EL (cell line): ENCODE measurements at regions not wholly inside any gene's neighbourhood (a gene's known extent, or its start where the extent isn't known, plus 50 kb on each side); places are given as distances from the start of the nearest gene placed in this dataset.

ENCODE experiments used
- DNase-seq: peaks from one replicate; pipeline ENCODE4 v3.0.0-alpha.2; 2016

GRCh38 chr6:122078481-122078880, 321.0 kb upstream of the HSF2 start:
- DNase-seq, result no peak

GRCh38 chr6:122079916-122080315, 319.5 kb upstream of the HSF2 start:
- no peak for DNase-seq

- peak; percentile 1 for DNase-seq
Measured at GRCh38 chr6:122081921-122082320, 317.5 kb upstream of the HSF2 start.

- no peak for DNase-seq
Measured at GRCh38 chr6:122082370-122082769, 317.1 kb upstream of the HSF2 start.

- no peak for DNase-seq
Measured at GRCh38 chr6:122092366-122092765, 307.1 kb upstream of the HSF2 start.

- DNase-seq, result no peak
Measured at GRCh38 chr6:122098201-122098678, 301.2 kb upstream of the HSF2 start.

GRCh38 chr6:122102026-122102425, 297.4 kb upstream of the HSF2 start:
- DNase-seq, result no peak

GRCh38 chr6:122107256-122107852, 292.1 kb upstream of the HSF2 start:
- no peak for DNase-seq

GRCh38 chr6:122109075-122109474, 290.4 kb upstream of the HSF2 start:
- DNase-seq, result no peak

GRCh38 chr6:122114717-122115116, 284.7 kb upstream of the HSF2 start:
- no peak for DNase-seq

- no peak for DNase-seq
Measured at GRCh38 chr6:122116119-122116834, 283.2 kb upstream of the HSF2 start.

- DNase-seq, result no peak
Measured at GRCh38 chr6:122116835-122117627, 282.4 kb upstream of the HSF2 start.

- no peak for DNase-seq
Measured at GRCh38 chr6:122118945-122119506, 280.4 kb upstream of the HSF2 start.

- no peak for DNase-seq
Measured at GRCh38 chr6:122122202-122122601, 277.2 kb upstream of the HSF2 start.

- DNase-seq, result no peak
Measured at GRCh38 chr6:122122686-122123085, 276.8 kb upstream of the HSF2 start.

- DNase-seq, result no peak
Measured at GRCh38 chr6:122124908-122125307, 274.5 kb upstream of the HSF2 start.

GRCh38 chr6:122126894-122127293, 272.6 kb upstream of the HSF2 start:
- no peak for DNase-seq

- DNase-seq, result no peak
Measured at GRCh38 chr6:122128445-122128844, 271.0 kb upstream of the HSF2 start.

- no peak for DNase-seq
Measured at GRCh38 chr6:122129313-122130025, 270.0 kb upstream of the HSF2 start.

GRCh38 chr6:122130026-122130348, 269.5 kb upstream of the HSF2 start:
- DNase-seq, result no peak

GRCh38 chr6:122130518-122130917, 268.9 kb upstream of the HSF2 start:
- DNase-seq, result no peak

- no peak for DNase-seq
Measured at GRCh38 chr6:122136386-122136785, 263.1 kb upstream of the HSF2 start.

- DNase-seq, result no peak
Measured at GRCh38 chr6:122140031-122140430, 259.4 kb upstream of the HSF2 start.
